HEK293T (cell line): ENCODE measurements at regions not wholly inside any gene's neighbourhood (a gene's known extent, or its start where the extent isn't known, plus 50 kb on each side); places are given as distances from the start of the nearest gene placed in this dataset.

Experiments used
- ARNT ChIP-seq: fragments of 450-650 bp; IDR thresholded peaks from 2 replicates; pipeline ENCODE4 v1.6.1; 2017; ENCODE audit warnings: mild to moderate bottlenecking
- BHLHE40 ChIP-seq: fragments of 450-650 bp; IDR thresholded peaks from 2 replicates; pipeline ENCODE4 v1.6.1; 2016; ENCODE audit warnings: mild to moderate bottlenecking, moderate library complexity, borderline replicate concordance
- ELF4 ChIP-seq: fragments of 450-650 bp; IDR thresholded peaks from 2 replicates; pipeline ENCODE4 v1.6.1; 2017; ENCODE audit warnings: antibody characterized with exemption
- FOXA1 ChIP-seq: fragments of 450-650 bp; IDR thresholded peaks from 2 replicates; pipeline ENCODE4 v1.6.1; 2016; ENCODE audit warnings: mild to moderate bottlenecking
- FOXM1 ChIP-seq: fragments of 450-650 bp; IDR thresholded peaks from 2 replicates; pipeline ENCODE4 v1.6.1; 2017; ENCODE audit warnings: mild to moderate bottlenecking, borderline replicate concordance
- L3MBTL2 ChIP-seq: fragments of 450-650 bp; conservative IDR thresholded peaks from 2 replicates; pipeline ENCODE4 v1.6.1; 2016; ENCODE audit warnings: mild to moderate bottlenecking
- LEF1 ChIP-seq: fragments of 450-650 bp; IDR thresholded peaks from 2 replicates; pipeline ENCODE4 v1.6.1; 2017; ENCODE audit warnings: mild to moderate bottlenecking, borderline replicate concordance
- SP1 ChIP-seq: fragments of 450-650 bp; IDR thresholded peaks from 2 replicates; pipeline ENCODE4 v1.6.1; 2017
- SUZ12 ChIP-seq: fragments of 450-650 bp; IDR thresholded peaks from 2 replicates; pipeline ENCODE4 v1.6.1; 2016; ENCODE audit warnings: mild to moderate bottlenecking
- TARDBP ChIP-seq: fragments of 450-650 bp; IDR thresholded peaks from 2 replicates; pipeline ENCODE4 v1.6.1; 2016
- ZNF384 ChIP-seq: fragments of 450-650 bp; IDR thresholded peaks from 2 replicates; pipeline ENCODE4 v1.6.1; 2016

DNA sequence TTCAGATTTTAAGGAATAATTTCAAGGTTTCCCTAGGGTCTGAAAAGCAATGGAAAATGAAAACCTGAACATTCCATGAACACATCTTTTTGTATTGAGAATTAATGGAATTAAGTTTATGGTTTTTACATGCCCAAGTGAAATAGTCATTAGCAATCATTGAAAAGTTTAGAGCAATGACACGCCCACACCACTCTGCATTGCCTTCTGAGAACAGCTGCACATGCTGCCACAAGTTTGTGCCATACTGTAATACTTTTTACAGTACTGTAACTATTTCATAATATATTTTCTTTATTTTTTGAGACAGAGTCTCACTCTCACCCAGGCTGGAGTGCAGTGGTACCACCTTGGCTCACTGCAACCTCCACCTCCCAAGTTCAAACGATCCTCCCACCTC lies 345.2 kb upstream of the PMFBP1 start:
- no peak for TF ChIP-seq ZNF384
- TF ChIP-seq TARDBP, result no peak
- no peak for TF ChIP-seq BHLHE40
- no peak for TF ChIP-seq SUZ12
- no peak for TF ChIP-seq ELF4
- no peak for TF ChIP-seq FOXA1
- TF ChIP-seq LEF1, result no peak
- TF ChIP-seq FOXM1, result no peak
- TF ChIP-seq L3MBTL2, result no peak
- TF ChIP-seq ARNT, result no peak
- no peak for TF ChIP-seq SP1
